Liver (tissue), 8 donors: ENCODE measurements at regions not wholly inside any gene's neighbourhood (a gene's known extent, or its start where the extent isn't known, plus 50 kb on each side); places are given as distances from the start of the nearest gene placed in this dataset.

Experiments
- DNase-seq: peaks from one replicate; pipeline ENCODE4 v3.0.0-alpha.2; 2017; ENCODE audit warnings: low spot score
- H3K27ac ChIP-seq, 2 donors: one replicate each; pipeline ENCODE4 v1.7.0; 2013; ENCODE audit warnings: inconsistent platforms in 2 of 2, low read length in 2 of 2, control low read depth in 1 of 2, low read depth in 1 of 2, mild to moderate bottlenecking in 1 of 2
- H3K27me3 ChIP-seq, 4 donors: one replicate each; pipeline versions ENCODE4 v1.6.1 to v1.7.0; 2013; ENCODE audit warnings: low read length in 3 of 4, inconsistent platforms in 1 of 4, mild to moderate bottlenecking in 1 of 4, moderate library complexity in 1 of 4; ENCODE audit not compliant: control insufficient read depth in 4 of 4, insufficient read depth in 4 of 4
- H3K36me3 ChIP-seq, 4 donors: one replicate each; pipeline versions ENCODE4 v1.6.1 to v1.7.0; 2013; ENCODE audit warnings: low read length in 3 of 4, mild to moderate bottlenecking in 3 of 4, low read depth in 1 of 4, moderate library complexity in 1 of 4; ENCODE audit not compliant: control insufficient read depth in 4 of 4, insufficient read depth in 3 of 4
- H3K4me1 ChIP-seq, 4 donors: one replicate each; pipeline versions ENCODE4 v1.6.1 to v1.7.0; 2013; ENCODE audit warnings: low read length in 3 of 4, mild to moderate bottlenecking in 3 of 4, moderate library complexity in 1 of 4; ENCODE audit not compliant: control insufficient read depth in 4 of 4, insufficient read depth in 4 of 4
- H3K4me3 ChIP-seq, 3 donors: one replicate each; pipeline versions ENCODE4 v1.6.1 to v1.7.0; 2013; ENCODE audit warnings: low read length in 3 of 3, control low read depth in 1 of 3, low read depth in 1 of 3, mild to moderate bottlenecking in 1 of 3
- H3K9ac ChIP-seq, 2 donors: one replicate each; pipeline ENCODE4 v1.7.0; 2013; ENCODE audit warnings: low read length in 2 of 2, mild to moderate bottlenecking in 2 of 2, moderate library complexity in 2 of 2, control low read depth in 1 of 2, low read depth in 1 of 2
- H3K9me3 ChIP-seq, 4 donors: one replicate each; pipeline versions ENCODE4 v1.6.1 to v1.7.0; 2013; ENCODE audit warnings: low read length in 3 of 4; ENCODE audit not compliant: control insufficient read depth in 4 of 4
- ATF3 ChIP-seq: IDR thresholded peaks from 2 replicates; pipeline ENCODE4 v1.6.1; 2016; ENCODE audit warnings: antibody characterized with exemption
- CTCF ChIP-seq: fragments of 150-350 bp; IDR thresholded peaks from 2 replicates; pipeline ENCODE4 v1.5.1; 2017; ENCODE audit warnings: improper control_type of control experiment, low read depth, low read length; ENCODE audit not compliant: missing input control
- GABPA ChIP-seq, 2 donors: IDR thresholded peaks in 1 of 2; conservative IDR thresholded peaks in 1 of 2; 2 replicates each; pipeline ENCODE4 v1.6.1; 2016; ENCODE audit warnings: antibody characterized with exemption in 2 of 2, mild to moderate bottlenecking in 1 of 2, moderate library complexity in 1 of 2
- HNF4A ChIP-seq, 2 donors: conservative IDR thresholded peaks; 2 replicates each; pipeline ENCODE4 v1.6.1; 2016; ENCODE audit warnings: antibody characterized with exemption in 2 of 2, mild to moderate bottlenecking in 2 of 2
- HNF4G ChIP-seq: IDR thresholded peaks from 2 replicates; pipeline ENCODE4 v1.6.1; 2016; ENCODE audit warnings: antibody characterized with exemption
- JUND ChIP-seq, 2 donors: IDR thresholded peaks; 2 replicates each; pipeline ENCODE4 v1.6.1; 2016; ENCODE audit warnings: antibody characterized with exemption in 2 of 2
- MAX ChIP-seq: IDR thresholded peaks from 2 replicates; pipeline ENCODE4 v1.6.1; 2016; ENCODE audit warnings: antibody characterized with exemption
- NR2F2 ChIP-seq: IDR thresholded peaks from 2 replicates; pipeline ENCODE4 v1.6.1; 2016; ENCODE audit warnings: antibody characterized with exemption
- RAD21 ChIP-seq, 2 donors: IDR thresholded peaks; 2 replicates each; pipeline ENCODE4 v1.6.1; 2016; ENCODE audit warnings: antibody characterized with exemption in 2 of 2, mild to moderate bottlenecking in 2 of 2
- REST ChIP-seq: IDR thresholded peaks from 2 replicates; pipeline ENCODE4 v1.6.1; 2016; ENCODE audit warnings: antibody characterized with exemption, mild to moderate bottlenecking
- RXRA ChIP-seq, 2 donors: IDR thresholded peaks; 2 replicates each; pipeline ENCODE4 v1.6.1; 2017 to 2018; ENCODE audit warnings: antibody characterized with exemption in 2 of 2, mild to moderate bottlenecking in 1 of 2
- TAF1 ChIP-seq: conservative IDR thresholded peaks from 2 replicates; pipeline ENCODE4 v1.6.1; 2016; ENCODE audit warnings: antibody characterized with exemption, mild to moderate bottlenecking
- YY1 ChIP-seq: IDR thresholded peaks from 2 replicates; pipeline ENCODE4 v1.6.1; 2016; ENCODE audit warnings: antibody characterized with exemption, mild to moderate bottlenecking
- ZBTB33 ChIP-seq: IDR thresholded peaks from 2 replicates; pipeline ENCODE4 v1.6.1; 2016; ENCODE audit warnings: antibody characterized with exemption
- WGBS: extraction: QIAGEN DNeasy Blood & Tissue Kit; methylation state at CpG from one replicate; pipeline ENCODE4 v1.1.7; 2013; 5-methylcytosine and 5-hydroxymethylcytosine counted together
- donor health status: healthy.
- donor health status: healthy.
- donor health status: healthy.
- donor health status: healthy.
- donor health status: healthy.

- Histone ChIP-seq H3K27ac (no peak overlapping the region), H3K27me3 (no peaks in the 10 kb centered on the region), H3K4me1 (no peaks in the 10 kb centered on the region), H3K4me3 (no peak overlapping the region), H3K36me3 (no peaks in the 10 kb centered on the region), H3K9ac (no peak overlapping the region), H3K9me3 (no peaks in the 10 kb centered on the region)
- DNase-seq = no peak
- no peak for TF ChIP-seq TAF1
- 34% methylated on average over 2 of the region's 2 CpGs for WGBS
These were observed 130.6 kb downstream of the KLF5 start for GRCh38 chr13:73189362-73189761.

GRCh38 chr13:73187106-73187505, 128.3 kb downstream of the KLF5 start:
- Histone ChIP-seq H3K36me3 (no peaks in the 10 kb centered on the region), H3K27me3 (no peaks in the 10 kb centered on the region), H3K27ac (no peak overlapping the region), H3K9ac (no peak overlapping the region), H3K4me3 (no peak overlapping the region), H3K9me3 (no peaks in the 10 kb centered on the region), H3K4me1 (no peaks in the 10 kb centered on the region)
- WGBS = 91% methylated on average over 4 of the region's 4 CpGs
- DNase-seq = no peak
- TF ChIP-seq GABPA (IDR thresholded peaks at IDR 0.05 in 1 of 2, conservative IDR thresholded peaks at IDR 0.05 in 1 of 2) (no peak), REST (no peak), NR2F2 (no peak), HNF4G (no peak), ZBTB33 (no peak), MAX (no peak), YY1 (no peak), ATF3 (no peak), RXRA (IDR thresholded peaks at IDR 0.05) (no peak), CTCF (no peak), HNF4A (conservative IDR thresholded peaks at IDR 0.05) (no peak), TAF1 (no peak), JUND (IDR thresholded peaks at IDR 0.05) (no peak), RAD21 (IDR thresholded peaks at IDR 0.05) (no peak)
